ENCODE measurements at regions not wholly inside any gene's neighbourhood (a gene's known extent, or its start where the extent isn't known, plus 50 kb on each side); places are given as distances from the start of the nearest gene placed in this dataset.

DNA sequence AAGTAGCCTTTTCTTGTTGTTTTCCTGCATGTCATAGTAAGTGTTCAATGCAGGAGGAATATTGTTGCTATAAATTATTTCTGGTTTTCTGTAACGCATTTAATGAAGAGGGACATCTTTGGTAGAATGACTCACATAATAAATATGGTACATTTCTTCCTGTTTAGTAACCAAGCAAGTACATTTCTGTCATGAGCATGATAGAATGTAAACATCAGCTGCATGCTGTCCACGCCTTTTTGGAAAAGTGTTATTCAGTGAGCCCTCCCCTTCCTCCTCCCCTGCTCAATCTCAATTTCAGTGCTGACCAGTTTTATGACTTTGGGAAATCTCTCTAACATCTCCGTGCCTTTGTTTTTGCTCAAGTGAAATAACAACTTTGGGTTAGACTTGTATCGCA lies 664.0 kb downstream of the XPNPEP1 start:
- TF ChIP-seq EP300 (IDR thresholded peaks at IDR 0.05) (no peak), POLR2A (IDR thresholded peaks at IDR 0.05) (no peak)

Data from upper lobe of left lung (tissue), 4 donors.